ENCODE measurements at regions not wholly inside any gene's neighbourhood (a gene's known extent, or its start where the extent isn't known, plus 50 kb on each side); places are given as distances from the start of the nearest gene placed in this dataset.
"Not testable (repeated sequence)": the region's sequence is repeated elsewhere in the genome, so short reads cannot be mapped to it uniquely, and the experiment has no call there.

GRCh38 chr4:114383067-114383466, 215.5 kb upstream of the UGT8 start:
- DNase-seq: no peak

- DNase-seq: no peak
Observed at GRCh38 chr4:114383721-114384120, 214.9 kb upstream of the UGT8 start.

- DNase-seq: peak; percentile 68
Observed at GRCh38 chr4:114384629-114385028, 214.0 kb upstream of the UGT8 start.

GRCh38 chr4:114385195-114385985, 213.2 kb upstream of the UGT8 start:
- no peak for DNase-seq

GRCh38 chr4:114386637-114387233, 211.9 kb upstream of the UGT8 start:
- DNase-seq: peak; percentile 72

- DNase-seq: no peak
Observed at GRCh38 chr4:114389070-114389685, 209.4 kb upstream of the UGT8 start.

GRCh38 chr4:114393295-114394038, 205.1 kb upstream of the UGT8 start:
- DNase-seq: no peak

- DNase-seq: no peak
Observed at GRCh38 chr4:114396808-114397207, 201.8 kb upstream of the UGT8 start.

- DNase-seq: no peak
Observed at GRCh38 chr4:114398410-114398809, 200.2 kb upstream of the UGT8 start.

GRCh38 chr4:114399105-114399504, 199.5 kb upstream of the UGT8 start:
- peak; percentile 14 for DNase-seq

GRCh38 chr4:114400531-114400930, 198.1 kb upstream of the UGT8 start:
- no peak for DNase-seq

- DNase-seq: no peak
Observed at GRCh38 chr4:114401483-114401882, 197.1 kb upstream of the UGT8 start.

- no peak for DNase-seq
Observed at GRCh38 chr4:114417214-114417613, 181.4 kb upstream of the UGT8 start.

GRCh38 chr4:114420069-114420468, 178.5 kb upstream of the UGT8 start:
- no peak for DNase-seq

GRCh38 chr4:114423582-114423981, 175.0 kb upstream of the UGT8 start:
- DNase-seq: no peak

GRCh38 chr4:114435116-114435515, 163.5 kb upstream of the UGT8 start:
- no peak for DNase-seq

GRCh38 chr4:114442856-114443255, 155.8 kb upstream of the UGT8 start:
- no peak for DNase-seq

GRCh38 chr4:114444211-114444610, 154.4 kb upstream of the UGT8 start:
- DNase-seq: no peak

- DNase-seq: not testable (repeated sequence)
Observed at GRCh38 chr4:114447963-114448516, 150.6 kb upstream of the UGT8 start.

GRCh38 chr4:114458728-114459127, 139.9 kb upstream of the UGT8 start:
- DNase-seq: no peak

GRCh38 chr4:114464726-114465272, 133.8 kb upstream of the UGT8 start:
- no peak for DNase-seq

GRCh38 chr4:114465766-114466165, 132.8 kb upstream of the UGT8 start:
- DNase-seq: no peak

GRCh38 chr4:114466299-114466698, 132.3 kb upstream of the UGT8 start:
- no peak for DNase-seq

All from eye (tissue), 1 donor.